ENCODE measurements at regions not wholly inside any gene's neighbourhood (a gene's known extent, or its start where the extent isn't known, plus 50 kb on each side); places are given as distances from the start of the nearest gene placed in this dataset.
"Not testable (repeated sequence)": the region's sequence is repeated elsewhere in the genome, so short reads cannot be mapped to it uniquely, and the experiment has no call there.

DNA sequence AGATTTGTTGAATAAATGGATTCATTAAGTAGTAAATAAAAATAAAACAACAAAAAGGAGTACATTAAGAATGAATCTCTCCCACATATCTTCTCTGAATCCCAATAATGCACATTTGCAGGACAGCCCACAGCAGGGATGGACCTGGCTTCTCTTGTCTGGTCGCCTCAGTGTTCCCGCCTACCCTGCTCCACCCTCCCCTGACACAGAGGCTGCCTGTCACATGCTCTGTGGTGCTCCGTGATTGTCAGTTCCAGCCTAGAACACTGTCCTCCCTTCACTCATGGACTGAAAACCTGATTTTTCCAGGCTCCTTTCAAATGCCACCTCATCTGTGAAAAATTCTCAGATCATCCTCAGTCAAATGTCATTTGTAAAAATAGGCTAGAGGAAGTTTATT is 94.5 kb upstream of the GPR12 start:
- ATAC-seq (ENCODE audit: insufficient read depth, low FRiP score) (no peak), DNase-seq (no peak)
- 60 to 73% methylated on average over 3 of the region's 3 CpGs for WGBS, 2 donors
- Histone ChIP-seq H3K9ac (ENCODE audit: insufficient read depth in 1 of 2, low read length in 2 of 2) (no peak overlapping the region), H3K27me3 (ENCODE audit: control insufficient read depth in 3 of 3, insufficient read depth in 3 of 3, low read length in 2 of 3) (peaks cover 0 to 6% (median 0%) of the 10 kb centered on the region in 3 donors), H3K4me1 (ENCODE audit: control insufficient read depth in 5 of 5, insufficient read depth in 5 of 5, low read length in 5 of 5) (no peaks in the 10 kb centered on the region), H3K27ac (ENCODE audit: low read depth in 1 of 2, low read length in 1 of 2) (no peak overlapping the region), H3K36me3 (ENCODE audit: control insufficient read depth in 4 of 4, insufficient read depth in 4 of 4, low read length in 4 of 4) (no peaks in the 10 kb centered on the region), H3K9me3 (ENCODE audit: control insufficient read depth in 4 of 4, insufficient read depth in 3 of 4, low read length in 3 of 4) (no peaks in the 10 kb centered on the region), H3K4me3 (no peak overlapping the region)
- TF ChIP-seq, protein P1, sequence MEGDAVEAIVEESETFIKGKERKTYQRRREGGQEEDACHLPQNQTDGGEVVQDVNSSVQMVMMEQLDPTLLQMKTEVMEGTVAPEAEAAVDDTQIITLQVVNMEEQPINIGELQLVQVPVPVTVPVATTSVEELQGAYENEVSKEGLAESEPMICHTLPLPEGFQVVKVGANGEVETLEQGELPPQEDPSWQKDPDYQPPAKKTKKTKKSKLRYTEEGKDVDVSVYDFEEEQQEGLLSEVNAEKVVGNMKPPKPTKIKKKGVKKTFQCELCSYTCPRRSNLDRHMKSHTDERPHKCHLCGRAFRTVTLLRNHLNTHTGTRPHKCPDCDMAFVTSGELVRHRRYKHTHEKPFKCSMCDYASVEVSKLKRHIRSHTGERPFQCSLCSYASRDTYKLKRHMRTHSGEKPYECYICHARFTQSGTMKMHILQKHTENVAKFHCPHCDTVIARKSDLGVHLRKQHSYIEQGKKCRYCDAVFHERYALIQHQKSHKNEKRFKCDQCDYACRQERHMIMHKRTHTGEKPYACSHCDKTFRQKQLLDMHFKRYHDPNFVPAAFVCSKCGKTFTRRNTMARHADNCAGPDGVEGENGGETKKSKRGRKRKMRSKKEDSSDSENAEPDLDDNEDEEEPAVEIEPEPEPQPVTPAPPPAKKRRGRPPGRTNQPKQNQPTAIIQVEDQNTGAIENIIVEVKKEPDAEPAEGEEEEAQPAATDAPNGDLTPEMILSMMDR (IDR thresholded peaks at IDR 0.05; ENCODE audit: control extremely low read depth, extremely low read depth): no peak

DNA sequence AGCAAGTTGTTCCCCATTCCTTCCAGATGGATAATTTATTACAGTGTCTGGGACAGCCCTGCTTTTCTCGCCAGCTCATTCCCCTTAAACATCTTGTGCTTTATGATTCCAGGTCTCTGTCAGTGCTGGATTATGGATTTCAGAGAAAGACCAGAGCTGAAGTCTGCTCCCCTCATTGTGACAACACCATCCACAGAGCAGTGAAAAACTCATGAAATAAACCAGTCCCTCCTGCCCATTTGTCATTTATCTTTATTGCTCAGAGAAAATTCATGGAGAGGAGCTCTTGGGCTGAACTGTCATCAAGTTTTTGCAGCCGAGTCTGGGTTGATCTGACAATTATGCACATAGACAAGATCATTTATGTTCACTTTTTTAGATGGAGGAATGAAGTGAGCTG is 92.7 kb upstream of the GPR12 start:
- Histone ChIP-seq H3K4me1 (ENCODE audit: control insufficient read depth in 5 of 5, insufficient read depth in 5 of 5, low read length in 5 of 5) (no peaks in the 10 kb centered on the region), H3K27me3 (ENCODE audit: control insufficient read depth in 3 of 3, insufficient read depth in 3 of 3, low read length in 2 of 3) (peaks cover 0 to 6% (median 0%) of the 10 kb centered on the region in 3 donors), H3K9me3 (ENCODE audit: control insufficient read depth in 4 of 4, insufficient read depth in 3 of 4, low read length in 3 of 4) (no peaks in the 10 kb centered on the region), H3K36me3 (ENCODE audit: control insufficient read depth in 4 of 4, insufficient read depth in 4 of 4, low read length in 4 of 4) (no peaks in the 10 kb centered on the region), H3K4me3 (no peak overlapping the region), H3K9ac (ENCODE audit: insufficient read depth in 1 of 2, low read length in 2 of 2) (no peak overlapping the region), H3K27ac (ENCODE audit: low read depth in 1 of 2, low read length in 1 of 2) (no peak overlapping the region)
- DNase-seq (no peak), ATAC-seq (ENCODE audit: insufficient read depth, low FRiP score) (no peak)
- TF ChIP-seq, protein P1 (IDR thresholded peaks at IDR 0.05; ENCODE audit: control extremely low read depth, extremely low read depth): no peak
- WGBS, 2 donors: 55 to 58% methylated on average over 2 of the region's 2 CpGs

DNA sequence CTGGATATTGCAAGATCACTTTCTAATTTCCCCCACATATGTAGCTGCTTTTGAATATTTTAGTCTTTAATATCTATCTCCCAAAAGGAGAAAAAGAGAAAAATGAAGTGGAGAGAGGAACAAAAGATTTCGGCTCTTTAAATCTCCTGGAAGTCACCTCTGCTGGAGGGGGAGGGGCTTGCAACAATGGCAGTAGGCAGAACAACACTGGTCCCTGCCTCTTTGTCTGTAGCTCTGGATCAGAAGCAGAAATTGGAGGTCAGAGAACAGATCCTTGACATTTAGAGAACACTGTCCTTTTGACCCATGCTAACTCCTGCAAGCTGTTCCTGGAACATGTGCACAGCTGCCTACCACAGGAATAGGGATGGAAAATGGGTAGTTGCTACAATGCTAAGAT is 86.7 kb upstream of the GPR12 start:
- Histone ChIP-seq H3K4me1 (ENCODE audit: control insufficient read depth in 5 of 5, insufficient read depth in 5 of 5, low read length in 5 of 5) (no peaks in the 10 kb centered on the region), H3K27me3 (ENCODE audit: control insufficient read depth in 3 of 3, insufficient read depth in 3 of 3, low read length in 2 of 3) (peaks cover 0 to 2% (median 2%) of the 10 kb centered on the region in 3 donors), H3K36me3 (ENCODE audit: control insufficient read depth in 4 of 4, insufficient read depth in 4 of 4, low read length in 4 of 4) (no peaks in the 10 kb centered on the region), H3K4me3 (no peak overlapping the region), H3K9ac (ENCODE audit: insufficient read depth in 1 of 2, low read length in 2 of 2) (no peak overlapping the region), H3K27ac (ENCODE audit: low read depth in 1 of 2, low read length in 1 of 2) (no peak overlapping the region), H3K9me3 (ENCODE audit: control insufficient read depth in 4 of 4, insufficient read depth in 3 of 4, low read length in 3 of 4) (no peaks in the 10 kb centered on the region)
- WGBS, 2 donors: 52 to 54% methylated on average over 1 of the region's 1 CpG
- TF ChIP-seq, protein P1 (IDR thresholded peaks at IDR 0.05; ENCODE audit: control extremely low read depth, extremely low read depth): no peak
- DNase-seq (no peak), ATAC-seq (ENCODE audit: insufficient read depth, low FRiP score) (no peak)

DNA sequence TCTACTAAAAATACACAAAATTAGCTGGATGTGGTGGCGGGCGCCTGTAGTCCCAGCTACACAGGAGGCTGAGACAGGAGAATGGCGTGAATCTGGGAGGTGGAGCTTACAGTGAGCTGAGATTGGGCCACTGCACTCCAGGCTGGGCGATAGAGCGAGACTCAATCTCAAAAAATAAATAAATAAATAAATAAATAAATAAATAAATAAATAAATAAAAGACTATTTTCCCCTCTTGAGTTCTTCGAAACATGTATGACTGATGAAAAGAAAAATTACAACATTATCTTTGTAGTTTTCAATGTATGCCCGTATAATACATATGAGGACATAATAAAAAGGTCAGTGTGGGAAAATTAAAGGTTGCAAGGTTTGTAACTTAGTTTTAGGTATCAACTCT is 84.5 kb upstream of the GPR12 start:
- not testable (repeated sequence) for H3K9me3 ChIP-seq (ENCODE audit: control insufficient read depth in 4 of 4, insufficient read depth in 3 of 4, low read length in 3 of 4); H3K27ac ChIP-seq (ENCODE audit: low read depth in 1 of 2, low read length in 1 of 2); H3K27me3 ChIP-seq (ENCODE audit: control insufficient read depth in 3 of 3, insufficient read depth in 3 of 3, low read length in 2 of 3); ATAC-seq (ENCODE audit: insufficient read depth, low FRiP score); H3K4me1 ChIP-seq (ENCODE audit: control insufficient read depth in 5 of 5, insufficient read depth in 5 of 5, low read length in 5 of 5); DNase-seq; H3K4me3 ChIP-seq; H3K36me3 ChIP-seq (ENCODE audit: control insufficient read depth in 4 of 4, insufficient read depth in 4 of 4, low read length in 4 of 4); H3K9ac ChIP-seq (ENCODE audit: insufficient read depth in 1 of 2, low read length in 2 of 2)
- WGBS, 2 donors: 93 to 94% methylated on average over 7 of the region's 7 CpGs

Data from lung (tissue), 11 donors.